Left cardiac atrium (tissue), 4 donors: ENCODE measurements at regions not wholly inside any gene's neighbourhood (a gene's known extent, or its start where the extent isn't known, plus 50 kb on each side); places are given as distances from the start of the nearest gene placed in this dataset.
"Not testable (repeated sequence)": the region's sequence is repeated elsewhere in the genome, so short reads cannot be mapped to it uniquely, and the experiment has no call there.

Experiments used
- ATAC-seq, 2 donors: fragments of 200-7000 bp; cut with Tn5 transposase; one replicate each; pipeline ENCODE4 v1.9.1; 2020; ENCODE audit warnings: mild to moderate bottlenecking in 2 of 2, moderate library complexity in 2 of 2
- DNase-seq: peaks from one replicate; pipeline ENCODE4 v3.0.0-alpha.2; 2020
- intact Hi-C, 2 donors: fragments of 100-400 bp; cut with DNase I; formaldehyde crosslinking; loops; one replicate each; pipeline versions ENCODE4 v1.14.1 to v1.15.1; 2022 to 2023
- donor health status: DM: no; HTN: yes; CAD: no.
- donor health status: DM: no; HTN: yes; CAD: no; lungs with severe emphysema.
- donor health status: DM: yes; HTN: yes; CAD: no.
- donor health status: Dilated cardiomyopathy.

DNA sequence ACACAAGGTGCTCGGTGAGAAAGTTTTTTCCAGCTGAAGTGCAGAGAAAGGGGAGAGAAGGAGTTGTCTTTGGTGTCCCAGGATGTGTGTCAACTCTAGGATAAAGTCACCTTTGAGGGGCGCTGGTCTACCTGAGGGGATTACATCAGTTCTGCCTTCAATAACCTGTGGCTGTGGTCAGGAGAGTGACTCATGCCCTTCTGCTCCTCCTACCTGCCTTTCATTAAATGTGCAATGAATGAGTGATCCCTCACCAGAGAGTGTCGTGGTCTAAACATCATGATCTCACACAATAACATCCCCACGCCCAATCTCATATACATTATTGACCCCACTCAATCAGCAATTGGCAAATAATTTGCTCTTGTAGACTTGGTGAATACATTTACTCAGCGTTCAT, 156.4 kb downstream of the POTEB start:
- DNase-seq, intact Hi-C loops, ATAC-seq: not testable (repeated sequence)

- intact Hi-C loops, DNase-seq: not testable (repeated sequence)
- ATAC-seq, result peak; percentile 53 to 63
Observed at GRCh38 chr15:21718779-21719178, 158.8 kb downstream of the POTEB start.

GRCh38 chr15:21718108-21718507, 159.4 kb downstream of the POTEB start:
- ATAC-seq, result peak; percentile 54 to 70
- intact Hi-C loops, DNase-seq: not testable (repeated sequence)

GRCh38 chr15:21717661-21718060, 159.9 kb downstream of the POTEB start:
- ATAC-seq, intact Hi-C loops, DNase-seq: not testable (repeated sequence)

DNA sequence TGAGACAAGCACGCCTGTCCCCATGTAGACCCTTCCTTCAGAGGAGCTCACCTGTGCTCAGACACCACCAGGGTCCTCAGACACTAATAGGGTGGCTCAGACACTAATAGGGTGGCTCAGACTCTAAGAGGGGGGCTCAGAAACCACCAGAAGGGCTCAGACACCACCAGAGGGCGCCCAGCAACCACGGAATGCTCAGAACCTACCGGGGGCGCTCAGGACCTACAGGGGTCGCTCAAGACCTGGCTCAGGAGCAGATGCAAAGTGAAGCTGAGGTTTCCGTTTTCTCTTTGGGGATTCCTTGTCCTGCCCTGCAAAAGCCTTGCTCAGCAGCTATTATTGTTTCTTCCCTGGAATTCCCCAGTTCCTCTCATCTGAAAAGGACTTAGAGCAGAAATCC, 172.1 kb downstream of the POTEB start:
- intact Hi-C loops, DNase-seq: not testable (repeated sequence)
- ATAC-seq, result peak; percentile 47 to 61

- ATAC-seq, intact Hi-C loops, DNase-seq: not testable (repeated sequence)
Observed at GRCh38 chr15:21698620-21699019, 178.9 kb downstream of the POTEB start.

DNA sequence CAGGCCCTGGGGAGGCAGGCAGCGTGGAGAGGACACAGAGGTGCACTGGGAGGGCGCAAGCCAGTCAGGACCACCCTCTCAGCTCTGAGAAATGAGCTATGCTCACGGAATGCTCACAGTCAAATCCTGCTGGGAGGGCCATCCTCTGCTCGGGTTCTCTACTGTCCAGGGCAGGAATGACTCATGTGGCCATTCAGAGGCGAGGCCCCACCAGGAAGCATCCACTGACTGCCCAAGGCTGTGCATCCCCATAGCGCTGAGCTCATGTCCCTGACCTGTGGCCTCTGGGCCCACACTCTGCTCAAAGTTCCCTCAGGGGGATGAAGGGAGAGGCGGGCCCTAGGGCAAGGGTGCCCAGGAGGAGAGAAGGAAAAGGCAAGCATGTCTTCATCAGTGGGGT, 182.4 kb downstream of the POTEB start:
- DNase-seq, ATAC-seq, intact Hi-C loops: not testable (repeated sequence)

- intact Hi-C loops, ATAC-seq, DNase-seq: not testable (repeated sequence)
Observed at GRCh38 chr15:21692471-21693102, 184.9 kb downstream of the POTEB start.

DNA sequence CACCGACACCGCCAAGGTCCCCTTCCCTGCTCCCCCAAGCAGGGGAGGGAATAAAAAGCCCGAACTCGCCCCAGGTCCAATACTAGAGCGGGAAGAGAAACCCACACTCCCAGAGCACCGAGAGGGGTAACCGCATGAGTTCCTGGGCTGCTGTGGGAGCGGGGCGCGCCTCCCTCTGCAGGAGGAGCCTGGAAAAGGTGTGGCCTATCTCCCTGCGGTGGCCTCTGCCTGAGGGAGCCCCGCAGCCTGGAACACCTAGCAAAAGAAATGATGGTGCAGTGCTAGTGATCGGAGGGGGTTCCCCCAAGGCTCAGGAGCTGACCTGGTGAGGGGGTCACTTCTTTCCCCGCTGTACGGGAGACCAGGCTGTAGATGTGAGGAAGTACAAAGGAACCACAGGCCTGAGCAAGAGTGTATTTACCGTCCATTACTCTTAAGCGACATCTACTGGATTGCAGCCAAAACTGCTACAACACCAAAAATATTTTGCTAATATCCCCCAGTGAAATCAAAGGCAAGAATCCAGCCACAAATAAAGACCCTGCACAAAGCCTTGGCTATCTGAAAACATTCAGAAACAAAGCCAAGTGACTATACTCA, 216.6 kb upstream of the POTEB3 start:
- DNase-seq, intact Hi-C loops: not testable (repeated sequence)
- peak; percentile 48 to 55 for ATAC-seq

DNA sequence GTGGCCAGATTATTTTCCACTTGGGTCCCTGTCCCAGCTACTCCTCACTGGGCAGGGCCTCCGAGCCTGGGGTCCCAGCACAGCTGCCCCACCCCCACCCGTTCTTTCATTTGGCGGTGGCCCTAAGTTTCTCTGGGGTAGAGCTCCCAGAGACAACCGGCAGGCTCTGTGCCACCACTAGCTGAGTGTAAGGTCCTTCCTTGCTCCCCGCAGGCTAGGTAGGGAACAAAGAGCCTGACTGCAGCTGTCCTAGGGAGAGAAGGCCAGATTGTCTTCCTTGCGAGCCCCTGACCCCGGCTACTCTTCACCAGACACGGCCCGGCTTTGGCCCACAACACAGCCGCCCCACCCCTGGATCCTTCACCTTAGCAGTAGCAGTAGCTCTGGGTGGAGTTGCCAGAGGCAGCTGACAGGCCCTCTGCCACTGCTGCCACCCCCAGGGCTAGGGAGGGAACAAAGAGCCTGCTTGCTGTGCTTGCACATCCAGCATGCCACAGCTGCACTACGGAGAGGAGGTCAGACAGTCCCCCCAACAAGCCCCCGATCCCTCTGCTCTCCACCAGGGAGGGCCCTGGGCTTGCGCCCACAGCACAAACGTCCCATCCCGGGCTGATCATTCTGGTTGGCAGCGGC, 215.9 kb upstream of the POTEB3 start:
- intact Hi-C loops, DNase-seq: not testable (repeated sequence)
- peak in 1 of 2 donors; percentile 53 for ATAC-seq

GRCh38 chr15:21653707-21654106, 213.4 kb upstream of the POTEB3 start:
- ATAC-seq, DNase-seq, intact Hi-C loops: not testable (repeated sequence)

- ATAC-seq, intact Hi-C loops, DNase-seq: not testable (repeated sequence)
Observed at GRCh38 chr15:21638770-21639169, 198.5 kb upstream of the POTEB3 start.

- intact Hi-C loops, result not testable (repeated sequence)
Observed at GRCh38 chr15:21626694-21627093, 186.4 kb upstream of the POTEB3 start.

DNA sequence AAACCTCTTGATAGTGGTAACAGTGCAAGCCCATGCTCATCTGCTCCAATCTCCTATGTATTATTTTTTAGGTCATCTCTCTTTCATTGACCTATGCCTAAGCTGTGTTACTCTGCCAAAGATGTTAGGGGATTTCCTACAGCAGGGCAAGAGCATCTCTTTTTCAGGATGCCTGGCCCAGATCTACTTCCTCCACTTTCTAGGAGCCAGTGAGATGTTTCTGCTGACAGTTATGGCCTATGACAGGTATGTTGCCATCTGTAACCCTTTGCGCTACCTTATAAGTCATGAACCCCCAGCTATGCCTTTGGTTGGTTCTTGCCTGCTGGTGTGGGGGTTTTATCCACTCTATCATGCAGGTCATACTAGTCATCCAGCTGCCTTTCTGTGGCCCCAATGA, 168.9 kb upstream of the POTEB3 start:
- intact Hi-C loops, ATAC-seq, DNase-seq: not testable (repeated sequence)

More at GRCh38 chr15:21626694-21627093, 186.4 kb upstream of the POTEB3 start:
- DNase-seq, ATAC-seq: not testable (repeated sequence)

DNA sequence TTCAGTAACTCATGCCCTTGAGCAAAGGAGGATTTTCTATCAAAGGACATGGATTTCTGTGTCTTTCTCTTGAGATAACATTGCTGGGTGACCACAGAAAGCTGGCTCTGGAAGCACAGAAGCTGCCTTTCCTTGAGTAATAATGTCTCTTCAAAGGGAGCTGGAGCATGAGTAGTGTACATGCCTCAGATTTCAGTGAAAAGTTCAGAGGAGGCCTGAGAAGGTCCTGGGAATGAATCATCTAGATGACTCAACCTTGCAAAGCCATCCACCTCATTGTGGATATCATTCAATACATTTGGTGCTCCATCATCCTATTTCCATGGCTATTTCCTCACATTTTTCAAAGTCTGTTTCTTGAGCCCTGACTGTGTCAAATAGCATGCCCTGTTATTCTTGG, 125.1 kb upstream of the POTEB3 start:
- ATAC-seq, DNase-seq, intact Hi-C loops: not testable (repeated sequence)

DNA sequence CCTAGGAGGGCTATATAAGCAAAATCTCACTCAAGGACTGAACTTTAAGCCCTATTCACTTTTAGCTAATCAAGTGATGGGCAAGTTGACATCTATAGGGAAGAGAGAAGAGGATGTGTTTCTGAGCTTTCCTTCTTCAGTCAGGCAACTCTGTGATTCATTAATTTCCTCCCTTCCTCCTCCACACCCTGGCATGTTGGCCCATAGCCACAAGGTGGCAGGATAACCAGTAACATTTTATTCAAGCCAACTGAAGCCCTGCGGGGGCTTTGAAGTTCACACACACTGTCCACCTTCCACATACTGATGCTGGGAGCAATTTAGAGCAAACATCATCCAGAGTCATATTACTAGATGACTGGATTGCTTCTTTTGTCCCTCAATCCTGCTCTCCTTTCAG, 111.5 kb upstream of the POTEB3 start:
- ATAC-seq, result peak in 1 of 2 donors; percentile 23
- DNase-seq, intact Hi-C loops: not testable (repeated sequence)

DNA sequence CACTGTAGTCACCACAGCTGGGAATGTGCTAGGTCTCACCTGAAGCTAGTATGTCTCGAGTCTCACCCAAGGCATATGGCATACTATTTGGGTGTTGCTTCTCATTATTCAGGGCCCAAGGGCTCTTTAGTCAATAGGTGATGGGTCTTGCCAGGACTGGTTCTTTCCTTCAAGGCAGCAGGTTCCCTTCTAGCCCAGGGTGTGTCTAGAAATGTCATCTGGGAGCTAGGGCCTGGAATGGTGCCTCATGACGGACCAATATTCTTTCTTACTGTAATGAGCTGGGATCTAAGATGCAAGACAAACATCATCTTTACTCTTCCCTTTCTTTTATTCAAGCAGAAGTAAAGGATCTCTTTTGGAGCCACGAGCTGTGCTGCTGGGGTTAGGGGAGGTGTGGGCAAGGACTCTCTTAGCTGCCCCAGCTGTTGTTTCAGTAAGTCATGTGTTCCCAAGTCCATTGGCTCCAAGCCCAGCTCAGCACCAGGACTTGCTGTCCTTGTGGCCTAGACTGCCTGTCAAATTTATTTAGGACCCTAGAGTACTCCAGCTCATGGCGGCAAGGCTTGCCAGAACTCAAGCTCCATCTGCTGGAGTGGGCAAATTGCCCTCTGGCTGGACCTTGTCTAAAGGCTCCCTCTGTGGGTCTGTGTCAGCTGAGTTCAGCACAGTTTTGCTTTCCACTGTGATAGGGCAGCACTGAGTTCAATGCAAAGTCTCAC, 106.0 kb upstream of the POTEB3 start:
- intact Hi-C loops, DNase-seq: not testable (repeated sequence)
- ATAC-seq, result peak; percentile 94 to 95

- intact Hi-C loops, DNase-seq, ATAC-seq: not testable (repeated sequence)
Observed at GRCh38 chr15:21532785-21533184, 92.5 kb upstream of the POTEB3 start.

DNA sequence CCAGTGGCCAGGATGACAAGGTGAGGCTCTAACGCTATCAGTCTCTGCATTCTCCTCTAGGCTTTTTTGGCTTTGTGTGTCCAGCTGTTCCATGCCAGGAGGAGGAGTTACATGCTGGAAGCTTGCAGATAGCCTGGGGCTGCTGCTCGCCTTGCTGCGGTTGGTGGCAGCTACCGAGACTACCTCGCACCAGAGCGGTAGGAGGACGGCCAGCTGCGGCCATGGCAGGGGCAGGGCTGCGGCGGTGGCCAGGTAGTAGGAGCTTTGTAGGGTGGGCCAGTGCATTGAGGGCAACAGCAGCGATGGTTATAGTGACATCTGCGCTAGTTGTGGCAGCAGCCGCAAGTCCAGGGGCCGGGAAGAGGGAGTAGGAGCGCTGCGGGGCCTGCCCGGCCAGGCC, 75.9 kb upstream of the POTEB3 start:
- intact Hi-C loops, DNase-seq, ATAC-seq: not testable (repeated sequence)
